Epithelial cell of proximal tubule (primary cell): ENCODE measurements at regions not wholly inside any gene's neighbourhood (a gene's known extent, or its start where the extent isn't known, plus 50 kb on each side); places are given as distances from the start of the nearest gene placed in this dataset.
"Not testable (repeated sequence)": the region's sequence is repeated elsewhere in the genome, so short reads cannot be mapped to it uniquely, and the experiment has no call there.

Source experiments
- DNase-seq: peaks from one replicate; pipeline ENCODE4 v3.0.0-alpha.2; 2011; ENCODE audit warnings: low read depth
- H3K4me3 ChIP-seq: 2 replicates; pipeline ENCODE4 v1.5.1; 2011; ENCODE audit warnings: low read depth, mild to moderate bottlenecking, low read length
- TF ChIP-seq, protein P1 (sequence below): conservative IDR thresholded peaks from 2 replicates; pipeline ENCODE4 v1.5.1; 2012; ENCODE audit warnings: low read depth, mild to moderate bottlenecking, low read length

DNA sequence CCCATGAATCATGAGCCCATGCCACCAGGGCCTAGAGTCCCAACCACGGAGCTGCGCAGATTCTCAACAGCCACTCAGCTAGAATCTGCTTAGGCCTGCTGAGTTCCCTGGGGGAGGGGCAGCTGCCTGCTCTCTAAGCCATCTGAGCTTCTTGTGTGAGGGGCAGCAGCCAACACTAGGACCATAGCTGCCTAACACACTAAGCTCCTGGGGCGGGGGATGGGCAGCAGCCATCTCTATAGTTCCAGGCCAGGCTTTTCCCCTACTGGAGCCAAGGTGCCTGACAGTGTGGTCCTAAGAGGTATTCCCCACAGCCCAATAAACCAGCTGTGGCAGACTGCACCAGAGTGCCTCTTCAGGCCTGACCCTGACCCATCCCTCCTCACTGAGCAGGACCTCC, 255.9 kb upstream of the ACO1 start:
- no peak for DNase-seq
- H3K4me3 ChIP-seq: no peak overlapping the region
- TF ChIP-seq, protein P1, sequence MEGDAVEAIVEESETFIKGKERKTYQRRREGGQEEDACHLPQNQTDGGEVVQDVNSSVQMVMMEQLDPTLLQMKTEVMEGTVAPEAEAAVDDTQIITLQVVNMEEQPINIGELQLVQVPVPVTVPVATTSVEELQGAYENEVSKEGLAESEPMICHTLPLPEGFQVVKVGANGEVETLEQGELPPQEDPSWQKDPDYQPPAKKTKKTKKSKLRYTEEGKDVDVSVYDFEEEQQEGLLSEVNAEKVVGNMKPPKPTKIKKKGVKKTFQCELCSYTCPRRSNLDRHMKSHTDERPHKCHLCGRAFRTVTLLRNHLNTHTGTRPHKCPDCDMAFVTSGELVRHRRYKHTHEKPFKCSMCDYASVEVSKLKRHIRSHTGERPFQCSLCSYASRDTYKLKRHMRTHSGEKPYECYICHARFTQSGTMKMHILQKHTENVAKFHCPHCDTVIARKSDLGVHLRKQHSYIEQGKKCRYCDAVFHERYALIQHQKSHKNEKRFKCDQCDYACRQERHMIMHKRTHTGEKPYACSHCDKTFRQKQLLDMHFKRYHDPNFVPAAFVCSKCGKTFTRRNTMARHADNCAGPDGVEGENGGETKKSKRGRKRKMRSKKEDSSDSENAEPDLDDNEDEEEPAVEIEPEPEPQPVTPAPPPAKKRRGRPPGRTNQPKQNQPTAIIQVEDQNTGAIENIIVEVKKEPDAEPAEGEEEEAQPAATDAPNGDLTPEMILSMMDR: no peak

- not testable (repeated sequence) for H3K4me3 ChIP-seq, DNase-seq
Observed at GRCh38 chr9:32130709-32131108, 253.7 kb upstream of the ACO1 start.

DNA sequence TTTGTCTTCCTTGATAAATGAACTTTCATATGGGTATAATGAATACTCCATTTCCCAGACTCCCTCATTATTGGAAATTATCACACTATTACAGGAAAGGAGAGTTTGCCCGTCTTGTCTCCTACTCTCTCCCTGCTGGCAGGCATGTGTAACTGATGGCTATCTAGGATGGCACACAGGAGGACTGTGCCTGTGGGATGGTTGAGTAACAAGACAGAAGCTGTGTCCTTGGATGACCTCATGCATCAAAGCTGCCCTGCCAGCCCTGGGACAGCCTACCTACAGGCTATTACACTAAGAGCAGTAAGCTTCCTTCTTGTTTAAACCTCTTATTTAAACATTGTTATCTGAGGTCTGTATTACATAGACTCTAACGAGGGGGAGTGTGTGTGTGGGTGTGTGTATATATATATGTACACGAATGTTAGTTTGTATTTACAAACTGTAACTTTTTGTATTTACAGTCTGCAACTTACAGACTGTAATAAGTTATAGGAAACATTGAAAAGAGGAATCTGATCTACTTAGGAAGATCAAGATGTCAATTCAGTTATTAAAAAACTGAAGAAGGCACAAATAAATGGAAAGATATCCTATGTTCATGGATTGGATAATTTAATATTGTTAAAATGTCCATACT, 247.6 kb upstream of the ACO1 start:
- TF ChIP-seq, protein P1: no peak
- no peak overlapping the region for H3K4me3 ChIP-seq
- no peak for DNase-seq

DNA sequence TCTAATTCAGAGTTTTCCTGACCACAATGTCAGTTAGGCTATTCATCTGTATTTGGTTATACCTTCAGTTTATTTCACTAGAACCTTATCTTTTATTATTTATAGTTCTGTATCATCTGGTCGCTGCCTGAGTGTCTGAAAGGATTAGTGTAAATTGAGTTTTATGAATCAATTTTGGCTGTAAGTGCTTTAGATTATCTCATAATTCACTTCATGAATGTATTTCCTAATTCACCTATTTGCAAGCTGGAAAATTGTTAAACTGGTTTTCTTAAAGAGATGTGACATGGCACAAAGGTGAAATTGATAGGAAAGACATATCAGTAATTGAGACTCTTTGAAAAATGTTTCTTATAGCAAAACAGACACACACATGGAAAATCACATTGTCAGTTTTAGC, 242.4 kb upstream of the ACO1 start:
- no peak for DNase-seq
- H3K4me3 ChIP-seq: no peak overlapping the region
- TF ChIP-seq, protein P1: no peak

GRCh38 chr9:32148553-32148952, 235.9 kb upstream of the ACO1 start:
- H3K4me3 ChIP-seq, DNase-seq: not testable (repeated sequence)

GRCh38 chr9:32161209-32161608, 223.2 kb upstream of the ACO1 start:
- H3K4me3 ChIP-seq: no peak overlapping the region
- TF ChIP-seq, protein P1: no peak
- no peak for DNase-seq

GRCh38 chr9:32161720-32162119, 222.7 kb upstream of the ACO1 start:
- no peak for DNase-seq
- TF ChIP-seq, protein P1: no peak
- no peak overlapping the region for H3K4me3 ChIP-seq

DNA sequence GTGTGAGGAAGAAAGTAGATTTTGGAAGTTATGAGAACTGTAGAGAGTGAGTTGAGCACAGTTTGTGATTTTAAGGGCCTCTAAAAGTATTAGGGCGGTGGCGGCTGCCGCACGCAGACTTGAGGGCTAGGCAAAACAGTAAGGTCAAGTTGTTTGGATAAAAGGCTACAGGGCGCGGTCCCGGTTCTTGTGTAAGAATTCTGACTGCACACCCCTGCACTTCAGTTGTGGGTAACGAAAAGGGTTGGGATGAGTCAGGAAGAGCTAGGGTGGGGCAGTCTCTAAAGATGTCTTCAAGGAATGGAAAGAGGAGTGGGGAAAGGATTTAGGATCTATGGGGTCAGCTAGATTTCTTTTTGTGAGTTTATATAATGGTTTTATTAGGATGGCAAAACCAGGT, 218.1 kb upstream of the ACO1 start:
- DNase-seq, H3K4me3 ChIP-seq: not testable (repeated sequence)

- TF ChIP-seq, protein P1: no peak
- no peak overlapping the region for H3K4me3 ChIP-seq
- DNase-seq: no peak
Observed at GRCh38 chr9:32171339-32171738, 213.1 kb upstream of the ACO1 start.
